ENCODE measurements at regions not wholly inside any gene's neighbourhood (a gene's known extent, or its start where the extent isn't known, plus 50 kb on each side); places are given as distances from the start of the nearest gene placed in this dataset.

GRCh38 chr5:135250671-135251070, 148.4 kb downstream of the MACROH2A1 start:
- TF ChIP-seq EP300 (IDR thresholded peaks at IDR 0.05) (no peak), CTCF (IDR thresholded peaks at IDR 0.05) (no peak)

Measured in A549 (cell line).